ENCODE measurements at regions not wholly inside any gene's neighbourhood (a gene's known extent, or its start where the extent isn't known, plus 50 kb on each side); places are given as distances from the start of the nearest gene placed in this dataset.

GRCh38 chr3:623914-624545 lies 427.5 kb downstream of the CHL1 start:
- H3K27ac Mint-ChIP-seq, result no peak overlapping the region
- DNase-seq (no peak), ATAC-seq (no peak)
- peaks cover 0 to 4% (median 0%) of the 10 kb centered on the region in 5 donors for H3K27me3 Mint-ChIP-seq
- POLR2A ChIA-PET, result no interaction called here
- no peaks in the 10 kb centered on the region for H3K36me3 Mint-ChIP-seq
- H3K4me3 Mint-ChIP-seq, result no peak overlapping the region
- H3K4me1 Mint-ChIP-seq, result no peaks in the 10 kb centered on the region
- peaks cover 0 to 4% (median 0%) of the 10 kb centered on the region in 9 donors for H3K9me3 Mint-ChIP-seq

- no peaks in the 10 kb centered on the region for H3K9me3 Mint-ChIP-seq
- no peak overlapping the region for H3K4me3 Mint-ChIP-seq
- ATAC-seq (no peak), DNase-seq (peak in 2 of 10 donors; percentile 1 to 4)
- POLR2A ChIA-PET, result no interaction called here
- H3K4me1 Mint-ChIP-seq, result no peaks in the 10 kb centered on the region
- no peak overlapping the region for H3K27ac Mint-ChIP-seq
- no peaks in the 10 kb centered on the region for H3K36me3 Mint-ChIP-seq
- H3K27me3 Mint-ChIP-seq, result peaks cover 0 to 4% (median 0%) of the 10 kb centered on the region in 5 donors
Observed at GRCh38 chr3:632571-633170, 436.1 kb downstream of the CHL1 start.

- Mint-ChIP-seq H3K27ac (no peak overlapping the region), H3K9me3 (no peaks in the 10 kb centered on the region), H3K36me3 (no peaks in the 10 kb centered on the region), H3K4me1 (no peaks in the 10 kb centered on the region), H3K27me3 (no peaks in the 10 kb centered on the region), H3K4me3 (no peak overlapping the region)
- ATAC-seq (no peak), DNase-seq (no peak)
- POLR2A ChIA-PET, result no interaction called here
Observed at GRCh38 chr3:634511-634910, 437.9 kb downstream of the CHL1 start.

- Mint-ChIP-seq H3K27ac (no peak overlapping the region), H3K9me3 (peaks cover 0 to 7% (median 0%) of the 10 kb centered on the region in 9 donors), H3K36me3 (no peaks in the 10 kb centered on the region), H3K4me3 (no peak overlapping the region), H3K4me1 (no peaks in the 10 kb centered on the region), H3K27me3 (no peaks in the 10 kb centered on the region)
- DNase-seq, result no peak
- POLR2A ChIA-PET, result no interaction called here
- ATAC-seq, result no peak
Observed at GRCh38 chr3:635393-635792, 438.8 kb downstream of the CHL1 start.

- peaks cover 0 to 10% (median 0%) of the 10 kb centered on the region in 9 donors for H3K9me3 Mint-ChIP-seq
- DNase-seq (no peak), ATAC-seq (no peak)
- no peak overlapping the region for H3K27ac Mint-ChIP-seq
- H3K4me1 Mint-ChIP-seq, result peaks cover 0 to 3% (median 0%) of the 10 kb centered on the region in 4 donors
- no peaks in the 10 kb centered on the region for H3K27me3 Mint-ChIP-seq
- POLR2A ChIA-PET, result no interaction called here
- no peaks in the 10 kb centered on the region for H3K36me3 Mint-ChIP-seq
- no peak overlapping the region for H3K4me3 Mint-ChIP-seq
Observed at GRCh38 chr3:643376-643775, 446.8 kb downstream of the CHL1 start.

GRCh38 chr3:655824-656223 lies 437.0 kb upstream of the CNTN6 start:
- POLR2A ChIA-PET, result no interaction called here
- H3K9me3 Mint-ChIP-seq, result peaks cover 0 to 7% (median 0%) of the 10 kb centered on the region in 9 donors
- no peak overlapping the region for H3K4me3 Mint-ChIP-seq
- ATAC-seq (no peak), DNase-seq (no peak)
- H3K27ac Mint-ChIP-seq, result no peak overlapping the region
- no peaks in the 10 kb centered on the region for H3K4me1 Mint-ChIP-seq
- H3K27me3 Mint-ChIP-seq, result no peaks in the 10 kb centered on the region
- H3K36me3 Mint-ChIP-seq, result no peaks in the 10 kb centered on the region

- H3K9me3 Mint-ChIP-seq, result peaks cover 0 to 12% (median 2%) of the 10 kb centered on the region in 9 donors
- no peaks in the 10 kb centered on the region for H3K36me3 Mint-ChIP-seq
- ATAC-seq (no peak), DNase-seq (no peak)
- no peaks in the 10 kb centered on the region for H3K4me1 Mint-ChIP-seq
- POLR2A ChIA-PET, result no interaction called here
- H3K27ac Mint-ChIP-seq, result no peak overlapping the region
- no peaks in the 10 kb centered on the region for H3K27me3 Mint-ChIP-seq
- no peak overlapping the region for H3K4me3 Mint-ChIP-seq
Observed at GRCh38 chr3:661356-661755, 431.5 kb upstream of the CNTN6 start.

- Mint-ChIP-seq H3K36me3 (peaks cover 0 to 6% (median 0%) of the 10 kb centered on the region in 3 donors), H3K27me3 (no peaks in the 10 kb centered on the region)
- ATAC-seq, result no peak
Observed at GRCh38 chr3:674116-674515, 418.7 kb upstream of the CNTN6 start.

GRCh38 chr3:675846-676245 lies 417.0 kb upstream of the CNTN6 start:
- DNase-seq, result no peak
- no peaks in the 10 kb centered on the region for H3K4me1 Mint-ChIP-seq

More at GRCh38 chr3:674116-674515, 418.7 kb upstream of the CNTN6 start:
- Mint-ChIP-seq H3K4me3 (no peak overlapping the region), H3K9me3 (peaks cover 0 to 26% (median 17%) of the 10 kb centered on the region in 9 donors), H3K27ac (no peak overlapping the region), H3K4me1 (no peaks in the 10 kb centered on the region)
- POLR2A ChIA-PET, result no interaction called here
- no peak for DNase-seq

GRCh38 chr3:683770-684169 lies 409.1 kb upstream of the CNTN6 start:
- no peaks in the 10 kb centered on the region for H3K4me1 Mint-ChIP-seq
- no peak overlapping the region for H3K27ac Mint-ChIP-seq
- no peaks in the 10 kb centered on the region for H3K36me3 Mint-ChIP-seq
- peaks cover 0 to 14% (median 5%) of the 10 kb centered on the region in 9 donors for H3K9me3 Mint-ChIP-seq
- DNase-seq, result no peak
- POLR2A ChIA-PET, result no interaction called here
- H3K27me3 Mint-ChIP-seq, result no peaks in the 10 kb centered on the region
- no peak overlapping the region for H3K4me3 Mint-ChIP-seq
- ATAC-seq, result no peak

More at GRCh38 chr3:675846-676245, 417.0 kb upstream of the CNTN6 start:
- Mint-ChIP-seq H3K4me3 (no peak overlapping the region), H3K9me3 (peaks cover 0 to 36% (median 18%) of the 10 kb centered on the region in 9 donors), H3K27me3 (no peaks in the 10 kb centered on the region), H3K36me3 (peaks cover 0 to 6% (median 0%) of the 10 kb centered on the region in 3 donors), H3K27ac (no peak overlapping the region)
- ATAC-seq, result no peak
- POLR2A ChIA-PET, result no interaction called here

- Mint-ChIP-seq H3K27ac (peak overlapping the region in 1 of 10 donors; percentile 61), H3K4me3 (no peak overlapping the region), H3K9me3 (peaks cover 8 to 20% (median 18%) of the 10 kb centered on the region in 9 donors), H3K4me1 (no peaks in the 10 kb centered on the region), H3K36me3 (no peaks in the 10 kb centered on the region), H3K27me3 (peaks cover 0 to 2% (median 0%) of the 10 kb centered on the region in 5 donors)
- ATAC-seq, result no peak
- no peak for DNase-seq
- POLR2A ChIA-PET, result no interaction called here
Observed at GRCh38 chr3:690770-691169, 402.1 kb upstream of the CNTN6 start.

GRCh38 chr3:700514-700913 lies 392.3 kb upstream of the CNTN6 start:
- Mint-ChIP-seq H3K36me3 (peaks cover 0 to 3% (median 0%) of the 10 kb centered on the region in 3 donors), H3K4me1 (no peaks in the 10 kb centered on the region), H3K4me3 (no peak overlapping the region), H3K27me3 (no peaks in the 10 kb centered on the region), H3K9me3 (peaks cover 2 to 42% (median 23%) of the 10 kb centered on the region in 9 donors), H3K27ac (no peak overlapping the region)
- DNase-seq (no peak), ATAC-seq (no peak)
- POLR2A ChIA-PET, result no interaction called here

- peaks cover 0 to 22% (median 7%) of the 10 kb centered on the region in 9 donors for H3K9me3 Mint-ChIP-seq
- H3K36me3 Mint-ChIP-seq, result no peaks in the 10 kb centered on the region
- no peak overlapping the region for H3K27ac Mint-ChIP-seq
- H3K4me3 Mint-ChIP-seq, result no peak overlapping the region
- DNase-seq (no peak), ATAC-seq (no peak)
- no peaks in the 10 kb centered on the region for H3K4me1 Mint-ChIP-seq
- H3K27me3 Mint-ChIP-seq, result no peaks in the 10 kb centered on the region
- POLR2A ChIA-PET, result no interaction called here
Observed at GRCh38 chr3:707041-707440, 385.8 kb upstream of the CNTN6 start.

Data from naive thymus-derived CD8-positive, alpha-beta T cell (primary cell).